Stimulated activated CD4-positive, alpha-beta T cell treated with anti-CD3 and anti-CD28 coated beads, TNF-alpha, amount 100 ng/mL, for 1 hour (primary cell): ENCODE measurements at regions not wholly inside any gene's neighbourhood (a gene's known extent, or its start where the extent isn't known, plus 50 kb on each side); places are given as distances from the start of the nearest gene placed in this dataset.
"Not testable (repeated sequence)": the region's sequence is repeated elsewhere in the genome, so short reads cannot be mapped to it uniquely, and the experiment has no call there.

ENCODE experiments used
- DNase-seq, 3 donors: peaks; one replicate each; pipeline ENCODE4 v3.0.0-alpha.2; 2020; ENCODE audit warnings: low read depth in 3 of 3, low spot score in 1 of 3

GRCh38 chr2:237195396-237196120, 109.9 kb downstream of the COPS8 start:
- no peak for DNase-seq

- DNase-seq: no peak
Observed at GRCh38 chr2:237196409-237196808, 110.7 kb downstream of the COPS8 start.

- DNase-seq: no peak
Observed at GRCh38 chr2:237196866-237197618, 111.4 kb downstream of the COPS8 start.

- DNase-seq: no peak
Observed at GRCh38 chr2:237198164-237198855, 112.6 kb downstream of the COPS8 start.

GRCh38 chr2:237199082-237199481, 113.4 kb downstream of the COPS8 start:
- no peak for DNase-seq

- no peak for DNase-seq
Observed at GRCh38 chr2:237199577-237199976, 113.9 kb downstream of the COPS8 start.

- no peak for DNase-seq
Observed at GRCh38 chr2:237200462-237200861, 114.8 kb downstream of the COPS8 start.

GRCh38 chr2:237201461-237202287, 116.0 kb downstream of the COPS8 start:
- no peak for DNase-seq

GRCh38 chr2:237202288-237203030, 116.8 kb downstream of the COPS8 start:
- no peak for DNase-seq

GRCh38 chr2:237205043-237205541, 119.4 kb downstream of the COPS8 start:
- no peak for DNase-seq

GRCh38 chr2:237205561-237205971, 119.9 kb downstream of the COPS8 start:
- DNase-seq: no peak

GRCh38 chr2:237207646-237208045, 122.0 kb downstream of the COPS8 start:
- no peak for DNase-seq

- DNase-seq: no peak
Observed at GRCh38 chr2:237208373-237209260, 122.9 kb downstream of the COPS8 start.

- no peak for DNase-seq
Observed at GRCh38 chr2:237209885-237210284, 124.2 kb downstream of the COPS8 start.

GRCh38 chr2:237210297-237210696, 124.6 kb downstream of the COPS8 start:
- no peak for DNase-seq

- no peak for DNase-seq
Observed at GRCh38 chr2:237210763-237211162, 125.1 kb downstream of the COPS8 start.

- not testable (repeated sequence) for DNase-seq
Observed at GRCh38 chr2:237212356-237213279, 126.9 kb downstream of the COPS8 start.
